C1 segment of cervical spinal cord (tissue), 14 donors: ENCODE measurements at regions not wholly inside any gene's neighbourhood (a gene's known extent, or its start where the extent isn't known, plus 50 kb on each side); places are given as distances from the start of the nearest gene placed in this dataset.

Experiments
- DNase-seq, 14 donors: peaks; one replicate each; lab custom pipeline; 2025; lab: John Stamatoyannopoulos, UW

GRCh38 chr19:28024920-28025319 lies 1188.0 kb downstream of the UQCRFS1 start:
- DNase-seq, result no peak

GRCh38 chr19:28023064-28023463 lies 1189.9 kb downstream of the UQCRFS1 start:
- DNase-seq, result no peak

- no peak for DNase-seq
Measured at GRCh38 chr19:28022506-28022905, 1190.4 kb downstream of the UQCRFS1 start.

GRCh38 chr19:28021259-28022185 lies 1191.4 kb downstream of the UQCRFS1 start:
- no peak for DNase-seq

- no peak for DNase-seq
Measured at GRCh38 chr19:28020619-28021258, 1192.2 kb downstream of the UQCRFS1 start.

- no peak for DNase-seq
Measured at GRCh38 chr19:28019901-28020300, 1193.0 kb downstream of the UQCRFS1 start.

GRCh38 chr19:28019371-28019770 lies 1193.6 kb downstream of the UQCRFS1 start:
- no peak for DNase-seq

GRCh38 chr19:28018499-28018898 lies 1194.5 kb downstream of the UQCRFS1 start:
- no peak for DNase-seq

GRCh38 chr19:28014615-28015405 lies 1198.1 kb downstream of the UQCRFS1 start:
- no peak for DNase-seq

- no peak for DNase-seq
Measured at GRCh38 chr19:28012361-28012760, 1200.6 kb downstream of the UQCRFS1 start.

GRCh38 chr19:28010656-28011055 lies 1202.3 kb downstream of the UQCRFS1 start:
- no peak for DNase-seq

GRCh38 chr19:28009696-28010095 lies 1203.3 kb downstream of the UQCRFS1 start:
- no peak for DNase-seq

GRCh38 chr19:28008695-28009094 lies 1204.3 kb downstream of the UQCRFS1 start:
- no peak for DNase-seq

- no peak for DNase-seq
Measured at GRCh38 chr19:28003543-28003942, 1209.4 kb downstream of the UQCRFS1 start.

- no peak for DNase-seq
Measured at GRCh38 chr19:27997069-27997468, 1215.9 kb downstream of the UQCRFS1 start.

GRCh38 chr19:27993619-27994570 lies 1219.1 kb downstream of the UQCRFS1 start:
- DNase-seq, result no peak

GRCh38 chr19:27986299-27986698 lies 1226.7 kb downstream of the UQCRFS1 start:
- no peak for DNase-seq

GRCh38 chr19:27975419-27976005 lies 1237.4 kb downstream of the UQCRFS1 start:
- DNase-seq, result no peak

GRCh38 chr19:27974082-27974513 lies 1238.9 kb downstream of the UQCRFS1 start:
- DNase-seq, result peak in 8 of 14 donors; percentile 2 to 41 (median 2)

- DNase-seq, result no peak
Measured at GRCh38 chr19:27972291-27973040, 1240.5 kb downstream of the UQCRFS1 start.
